ENCODE measurements at regions not wholly inside any gene's neighbourhood (a gene's known extent, or its start where the extent isn't known, plus 50 kb on each side); places are given as distances from the start of the nearest gene placed in this dataset.

DNA sequence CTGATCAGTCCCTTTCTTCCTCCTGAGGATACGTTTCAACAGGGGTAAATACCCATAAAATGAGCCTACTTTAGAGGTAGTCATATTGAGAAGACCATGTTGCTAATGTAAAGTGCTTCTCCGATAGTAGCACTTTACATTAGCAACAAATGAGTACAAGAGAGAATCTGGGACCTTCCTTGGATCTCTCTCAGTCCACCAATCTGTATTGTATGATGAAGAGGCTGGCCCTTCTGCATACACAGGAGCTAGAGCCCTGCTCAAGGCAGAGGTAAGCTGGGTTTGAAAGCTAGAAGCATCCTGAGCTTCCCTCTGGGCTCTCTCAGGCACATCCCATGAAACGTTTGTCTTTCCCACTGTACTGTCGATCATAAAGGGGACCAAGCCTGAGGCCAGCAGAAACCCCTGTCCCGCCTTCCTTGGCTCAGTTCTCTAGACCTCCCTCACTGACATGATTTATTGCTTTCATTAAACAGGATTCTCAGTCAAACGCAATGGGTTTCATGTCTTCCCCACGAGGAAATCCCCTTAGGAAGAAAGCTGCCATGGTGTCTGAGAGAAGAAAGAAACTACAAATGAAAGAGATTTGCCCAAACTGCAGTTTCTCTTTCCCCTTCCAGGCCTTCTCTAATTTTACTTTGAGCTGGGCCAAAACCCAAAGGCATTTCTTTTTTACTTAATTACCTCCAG is 62.8 kb upstream of the BCAR3 start:
- no peaks in the 10 kb centered on the region for H3K4me1 ChIP-seq (ENCODE audit: control insufficient read depth in 1 of 2, insufficient read depth in 2 of 2, low read length in 2 of 2)
- no peaks in the 10 kb centered on the region for H3K27me3 ChIP-seq (ENCODE audit: insufficient read depth, low read length)
- no peak overlapping the region for H2BK120ac ChIP-seq (ENCODE audit: insufficient read depth, low read length, poor library complexity)
- no peak overlapping the region for H3K9ac ChIP-seq (ENCODE audit: low read length)
- no peak overlapping the region for H4K8ac ChIP-seq (ENCODE audit: low read depth, low read length)
- DNase-seq: no peak
- H3K9me3 ChIP-seq (ENCODE audit: insufficient read depth, low read depth, low read length): peaks cover 3% of the 10 kb centered on the region
- H3K79me1 ChIP-seq (ENCODE audit: low read length): no peaks in the 10 kb centered on the region
- H4K91ac ChIP-seq (ENCODE audit: low read depth, low read length): no peak overlapping the region
- H3K18ac ChIP-seq (ENCODE audit: low read length): no peak overlapping the region
- H3K4me2 ChIP-seq (ENCODE audit: low read length): no peak overlapping the region
- no peak overlapping the region for H3K4me3 ChIP-seq (ENCODE audit: low read depth, low read length)
- H3K27ac ChIP-seq (ENCODE audit: low read depth, low read length): no peak overlapping the region
- no peak overlapping the region for H2AFZ ChIP-seq (ENCODE audit: insufficient read depth, low read length, poor library complexity)
- H3K79me2 ChIP-seq (ENCODE audit: control insufficient read depth, insufficient read depth, low read length, poor library complexity): no peaks in the 10 kb centered on the region
- no peaks in the 10 kb centered on the region for H3K36me3 ChIP-seq (ENCODE audit: control insufficient read depth in 1 of 2, insufficient read depth in 2 of 2, low read length in 2 of 2)
- H2BK5ac ChIP-seq (ENCODE audit: low read depth, low read length, poor library complexity): no peak overlapping the region
- no peak overlapping the region for H4K12ac ChIP-seq (ENCODE audit: low read depth, low read length)
- H3K4ac ChIP-seq (ENCODE audit: low read depth, low read length): no peak overlapping the region
- H3K23ac ChIP-seq (ENCODE audit: low read length): no peak overlapping the region
- no peak overlapping the region for H3K14ac ChIP-seq (ENCODE audit: low read length)
- no CpG with 5 or more reads among the region's 7 CpGs for WGBS (ENCODE audit: extremely low coverage, insufficient coverage, insufficient read length)
- H2BK12ac ChIP-seq (ENCODE audit: low read length): no peak overlapping the region
- no peak overlapping the region for H2AK5ac ChIP-seq (ENCODE audit: low read length)

GRCh38 chr1:93743465-93743864 is 61.8 kb upstream of the BCAR3 start:
- Histone ChIP-seq H3K9ac (ENCODE audit: low read length) (no peak overlapping the region), H3K4me2 (ENCODE audit: low read length) (no peak overlapping the region), H3K4me3 (ENCODE audit: low read depth, low read length) (no peak overlapping the region), H3K18ac (ENCODE audit: low read length) (no peak overlapping the region), H2BK5ac (ENCODE audit: low read depth, low read length, poor library complexity) (no peak overlapping the region), H2BK12ac (ENCODE audit: low read length) (no peak overlapping the region), H3K27me3 (ENCODE audit: insufficient read depth, low read length) (no peaks in the 10 kb centered on the region), H2BK120ac (ENCODE audit: insufficient read depth, low read length, poor library complexity) (no peak overlapping the region), H3K4ac (ENCODE audit: low read depth, low read length) (no peak overlapping the region), H4K12ac (ENCODE audit: low read depth, low read length) (no peak overlapping the region), H4K91ac (ENCODE audit: low read depth, low read length) (no peak overlapping the region), H3K79me1 (ENCODE audit: low read length) (no peaks in the 10 kb centered on the region), H3K9me3 (ENCODE audit: insufficient read depth, low read depth, low read length) (peaks cover 3% of the 10 kb centered on the region), H3K23ac (ENCODE audit: low read length) (no peak overlapping the region), H4K8ac (ENCODE audit: low read depth, low read length) (no peak overlapping the region), H3K4me1 (ENCODE audit: control insufficient read depth in 1 of 2, insufficient read depth in 2 of 2, low read length in 2 of 2) (no peaks in the 10 kb centered on the region), H3K27ac (ENCODE audit: low read depth, low read length) (no peak overlapping the region), H3K79me2 (ENCODE audit: control insufficient read depth, insufficient read depth, low read length, poor library complexity) (no peaks in the 10 kb centered on the region), H3K36me3 (ENCODE audit: control insufficient read depth in 1 of 2, insufficient read depth in 2 of 2, low read length in 2 of 2) (no peaks in the 10 kb centered on the region), H3K14ac (ENCODE audit: low read length) (no peak overlapping the region), H2AFZ (ENCODE audit: insufficient read depth, low read length, poor library complexity) (no peak overlapping the region), H2AK5ac (ENCODE audit: low read length) (no peak overlapping the region)
- no peak for DNase-seq
- no CpG with 5 or more reads among the region's 1 CpG for WGBS (ENCODE audit: extremely low coverage, insufficient coverage, insufficient read length)

GRCh38 chr1:93740601-93741031 is 59.0 kb upstream of the BCAR3 start:
- no peak overlapping the region for H3K4me2 ChIP-seq (ENCODE audit: low read length)
- H3K27me3 ChIP-seq (ENCODE audit: insufficient read depth, low read length): no peaks in the 10 kb centered on the region
- no peaks in the 10 kb centered on the region for H3K79me1 ChIP-seq (ENCODE audit: low read length)
- WGBS (ENCODE audit: extremely low coverage, insufficient coverage, insufficient read length): no CpG with 5 or more reads among the region's 12 CpGs
- H3K18ac ChIP-seq (ENCODE audit: low read length): no peak overlapping the region
- no peak overlapping the region for H3K9ac ChIP-seq (ENCODE audit: low read length)
- no peak overlapping the region for H2AK5ac ChIP-seq (ENCODE audit: low read length)
- no peak overlapping the region for H4K91ac ChIP-seq (ENCODE audit: low read depth, low read length)
- no peak overlapping the region for H2BK12ac ChIP-seq (ENCODE audit: low read length)
- no peak overlapping the region for H3K4ac ChIP-seq (ENCODE audit: low read depth, low read length)
- no peaks in the 10 kb centered on the region for H3K79me2 ChIP-seq (ENCODE audit: control insufficient read depth, insufficient read depth, low read length, poor library complexity)
- no peak overlapping the region for H3K14ac ChIP-seq (ENCODE audit: low read length)
- H2BK120ac ChIP-seq (ENCODE audit: insufficient read depth, low read length, poor library complexity): no peak overlapping the region
- H3K27ac ChIP-seq (ENCODE audit: low read depth, low read length): no peak overlapping the region
- no peak overlapping the region for H4K12ac ChIP-seq (ENCODE audit: low read depth, low read length)
- no peak overlapping the region for H3K4me3 ChIP-seq (ENCODE audit: low read depth, low read length)
- no peak overlapping the region for H2BK5ac ChIP-seq (ENCODE audit: low read depth, low read length, poor library complexity)
- no peak for DNase-seq
- no peak overlapping the region for H3K23ac ChIP-seq (ENCODE audit: low read length)
- no peak overlapping the region for H2AFZ ChIP-seq (ENCODE audit: insufficient read depth, low read length, poor library complexity)
- H3K4me1 ChIP-seq (ENCODE audit: control insufficient read depth in 1 of 2, insufficient read depth in 2 of 2, low read length in 2 of 2): peaks cover 1 to 2% of the 10 kb centered on the region in 2 experiments
- H3K9me3 ChIP-seq (ENCODE audit: insufficient read depth, low read depth, low read length): no peaks in the 10 kb centered on the region
- no peak overlapping the region for H4K8ac ChIP-seq (ENCODE audit: low read depth, low read length)
- no peaks in the 10 kb centered on the region for H3K36me3 ChIP-seq (ENCODE audit: control insufficient read depth in 1 of 2, insufficient read depth in 2 of 2, low read length in 2 of 2)

DNA sequence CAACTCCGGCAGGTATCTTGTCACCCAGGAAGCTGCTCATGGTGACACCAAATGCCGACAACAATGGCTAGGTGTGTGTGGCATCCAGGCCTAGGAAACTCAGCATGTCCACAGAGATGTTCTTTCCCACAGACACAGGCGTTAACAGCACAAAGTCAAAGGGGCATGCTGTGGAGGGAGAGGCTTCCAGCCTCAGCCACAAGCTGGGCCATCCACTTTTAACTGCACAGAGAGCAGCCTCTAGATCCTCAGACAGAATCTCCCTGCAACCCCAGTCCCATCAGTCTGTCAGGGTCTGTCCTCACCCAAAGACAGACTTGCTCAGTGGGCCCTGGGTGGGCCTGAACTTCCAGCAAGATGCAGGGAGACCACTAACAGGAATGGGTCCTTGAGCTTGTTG is 58.5 kb upstream of the BCAR3 start:
- WGBS (ENCODE audit: extremely low coverage, insufficient coverage, insufficient read length): no CpG with 5 or more reads among the region's 3 CpGs

More for the DNA sequence above, 58.5 kb upstream of the BCAR3 start:
- Histone ChIP-seq H3K79me1 (ENCODE audit: low read length) (no peaks in the 10 kb centered on the region), H3K27ac (ENCODE audit: low read depth, low read length) (no peak overlapping the region), H3K4me1 (ENCODE audit: control insufficient read depth in 1 of 2, insufficient read depth in 2 of 2, low read length in 2 of 2) (peaks cover 2 to 4% of the 10 kb centered on the region in 2 experiments), H2BK120ac (ENCODE audit: insufficient read depth, low read length, poor library complexity) (no peak overlapping the region), H3K4me2 (ENCODE audit: low read length) (no peak overlapping the region), H4K8ac (ENCODE audit: low read depth, low read length) (no peak overlapping the region), H3K4me3 (ENCODE audit: low read depth, low read length) (no peak overlapping the region), H2BK5ac (ENCODE audit: low read depth, low read length, poor library complexity) (no peak overlapping the region), H3K9me3 (ENCODE audit: insufficient read depth, low read depth, low read length) (no peaks in the 10 kb centered on the region), H2AK5ac (ENCODE audit: low read length) (no peak overlapping the region), H3K14ac (ENCODE audit: low read length) (no peak overlapping the region), H2BK12ac (ENCODE audit: low read length) (no peak overlapping the region), H4K91ac (ENCODE audit: low read depth, low read length) (no peak overlapping the region), H3K4ac (ENCODE audit: low read depth, low read length) (no peak overlapping the region), H4K12ac (ENCODE audit: low read depth, low read length) (no peak overlapping the region), H3K9ac (ENCODE audit: low read length) (no peak overlapping the region), H3K36me3 (ENCODE audit: control insufficient read depth in 1 of 2, insufficient read depth in 2 of 2, low read length in 2 of 2) (no peaks in the 10 kb centered on the region), H2AFZ (ENCODE audit: insufficient read depth, low read length, poor library complexity) (no peak overlapping the region), H3K79me2 (ENCODE audit: control insufficient read depth, insufficient read depth, low read length, poor library complexity) (no peaks in the 10 kb centered on the region), H3K23ac (ENCODE audit: low read length) (no peak overlapping the region), H3K18ac (ENCODE audit: low read length) (no peak overlapping the region), H3K27me3 (ENCODE audit: insufficient read depth, low read length) (no peaks in the 10 kb centered on the region)
- DNase-seq: no peak
